Tibial nerve (tissue), 4 donors: ENCODE measurements at regions not wholly inside any gene's neighbourhood (a gene's known extent, or its start where the extent isn't known, plus 50 kb on each side); places are given as distances from the start of the nearest gene placed in this dataset.

ENCODE experiments used
- DNase-seq, 2 donors: peaks; one replicate each; pipeline ENCODE4 v3.0.0-alpha.2; 2019; ENCODE audit warnings: low spot score in 2 of 2
- H3K27ac ChIP-seq, 4 donors: fragments of 200-600 bp; sonication (generic) in 3 of 4; one replicate each; pipeline ENCODE4 v1.5.1; 2017 to 2019; ENCODE audit warnings: mild to moderate bottlenecking in 1 of 4
- H3K27me3 ChIP-seq, 2 donors: fragments of 200-600 bp; sonication (generic) in 1 of 2; one replicate each; pipeline versions ENCODE4 v1.5.1 to v1.6.0; 2017 to 2019
- H3K36me3 ChIP-seq, 3 donors: fragments of 200-600 bp; sonication (generic); one replicate each; pipeline ENCODE4 v1.5.1; 2018 to 2019
- H3K4me1 ChIP-seq, 4 donors: fragments of 200-600 bp; sonication (generic) in 3 of 4; one replicate each; pipeline ENCODE4 v1.5.1; 2017 to 2019
- H3K4me3 ChIP-seq, 4 donors: fragments of 200-600 bp; sonication (generic) in 3 of 4; one replicate each; pipeline ENCODE4 v1.5.1; 2017 to 2019; ENCODE audit warnings: mild to moderate bottlenecking in 1 of 4, moderate library complexity in 1 of 4
- H3K9me3 ChIP-seq, 4 donors: fragments of 200-600 bp; sonication (generic) in 3 of 4; one replicate each; pipeline ENCODE4 v1.5.1; 2017 to 2019
- EP300 ChIP-seq, 2 donors: sonication (generic); formaldehyde crosslinking; IDR thresholded peaks; one replicate each; pipeline ENCODE4 v1.6.1; 2017; ENCODE audit warnings: antibody characterized with exemption in 2 of 2, mild to moderate bottlenecking in 1 of 2
- POLR2A ChIP-seq, 2 donors: fragments of 450-650 bp; IDR thresholded peaks; one replicate each; pipeline ENCODE4 v1.6.1; 2017; ENCODE audit warnings: antibody characterized with exemption in 2 of 2, mild to moderate bottlenecking in 2 of 2, moderate library complexity in 2 of 2
- WGBS, 2 donors: methylation state at CpG; one replicate each; pipeline ENCODE4 v1.1.5; 2018; 5-methylcytosine and 5-hydroxymethylcytosine counted together
- TF ChIP-seq, protein P1 (sequence below), 5 experiments: fragments of 200-600 bp in 3 of 5; fragments of 450-650 bp in 2 of 5; sonication (generic) in 3 of 5; IDR thresholded peaks; one replicate each; pipeline ENCODE4 v1.5.1; 2016 to 2019; ENCODE audit warnings: antibody characterized with exemption in 5 of 5, mild to moderate bottlenecking in 3 of 5, moderate library complexity in 2 of 5

DNA sequence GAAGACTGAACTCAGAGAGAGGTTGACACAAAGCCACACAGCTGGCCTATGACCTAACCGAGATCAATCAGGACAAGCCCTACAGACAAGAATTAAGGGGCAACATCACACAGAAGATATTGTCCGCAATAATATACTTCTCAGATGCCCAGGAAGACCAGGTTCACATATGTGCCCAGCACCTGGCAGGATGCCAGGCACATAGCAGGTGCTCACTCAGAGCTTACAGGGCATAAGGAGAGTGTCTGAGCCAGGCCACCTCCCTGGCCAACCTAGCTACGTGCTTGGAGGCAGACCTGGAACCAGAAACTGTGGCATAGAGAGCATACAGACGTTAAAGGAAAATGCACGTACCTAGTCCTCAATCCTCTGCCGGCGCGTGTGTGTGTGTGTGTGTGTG is 87.0 kb upstream of the LRFN2 start:
- DNase-seq: no peak
- Histone ChIP-seq H3K27ac (no peak overlapping the region), H3K9me3 (peaks cover 0 to 17% (median 0%) of the 10 kb centered on the region in 4 donors), H3K4me3 (no peak overlapping the region), H3K27me3 (no peaks in the 10 kb centered on the region), H3K4me1 (no peaks in the 10 kb centered on the region), H3K36me3 (no peaks in the 10 kb centered on the region)
- WGBS, 2 donors: 83 to 87% methylated on average over 8 of the region's 8 CpGs
- TF ChIP-seq, protein P1, sequence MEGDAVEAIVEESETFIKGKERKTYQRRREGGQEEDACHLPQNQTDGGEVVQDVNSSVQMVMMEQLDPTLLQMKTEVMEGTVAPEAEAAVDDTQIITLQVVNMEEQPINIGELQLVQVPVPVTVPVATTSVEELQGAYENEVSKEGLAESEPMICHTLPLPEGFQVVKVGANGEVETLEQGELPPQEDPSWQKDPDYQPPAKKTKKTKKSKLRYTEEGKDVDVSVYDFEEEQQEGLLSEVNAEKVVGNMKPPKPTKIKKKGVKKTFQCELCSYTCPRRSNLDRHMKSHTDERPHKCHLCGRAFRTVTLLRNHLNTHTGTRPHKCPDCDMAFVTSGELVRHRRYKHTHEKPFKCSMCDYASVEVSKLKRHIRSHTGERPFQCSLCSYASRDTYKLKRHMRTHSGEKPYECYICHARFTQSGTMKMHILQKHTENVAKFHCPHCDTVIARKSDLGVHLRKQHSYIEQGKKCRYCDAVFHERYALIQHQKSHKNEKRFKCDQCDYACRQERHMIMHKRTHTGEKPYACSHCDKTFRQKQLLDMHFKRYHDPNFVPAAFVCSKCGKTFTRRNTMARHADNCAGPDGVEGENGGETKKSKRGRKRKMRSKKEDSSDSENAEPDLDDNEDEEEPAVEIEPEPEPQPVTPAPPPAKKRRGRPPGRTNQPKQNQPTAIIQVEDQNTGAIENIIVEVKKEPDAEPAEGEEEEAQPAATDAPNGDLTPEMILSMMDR (IDR thresholded peaks at IDR 0.05): no peak
- TF ChIP-seq EP300 (IDR thresholded peaks at IDR 0.05): no peak

DNA sequence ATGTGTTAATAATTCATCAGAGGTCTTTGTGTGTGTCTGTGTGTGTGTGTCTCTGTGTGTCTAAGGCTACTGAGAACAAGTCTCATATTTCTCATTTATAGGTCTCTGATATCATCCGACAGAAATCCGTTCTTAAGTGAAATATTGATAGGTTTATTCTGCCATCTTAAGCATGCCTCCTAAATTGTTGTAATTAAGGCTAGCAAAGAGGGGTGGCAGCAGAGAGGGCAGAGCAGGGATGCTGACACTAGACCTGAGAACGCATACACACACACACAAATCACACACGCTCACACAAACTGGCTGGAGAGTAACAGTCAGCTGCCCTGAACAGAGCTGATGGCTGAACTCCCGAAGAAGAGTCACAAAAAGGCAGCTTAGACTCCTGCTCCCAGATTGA is 84.9 kb upstream of the LRFN2 start:
- WGBS, 2 donors: 60 to 63% methylated on average over 5 of the region's 5 CpGs
- Histone ChIP-seq H3K9me3 (peaks cover 0 to 4% (median 0%) of the 10 kb centered on the region in 4 donors), H3K4me3 (no peak overlapping the region), H3K36me3 (no peaks in the 10 kb centered on the region), H3K4me1 (no peaks in the 10 kb centered on the region), H3K27me3 (no peaks in the 10 kb centered on the region), H3K27ac (no peak overlapping the region)
- no peak for DNase-seq
- TF ChIP-seq EP300 (IDR thresholded peaks at IDR 0.05): no peak
- TF ChIP-seq, protein P1 (IDR thresholded peaks at IDR 0.05): no peak

DNA sequence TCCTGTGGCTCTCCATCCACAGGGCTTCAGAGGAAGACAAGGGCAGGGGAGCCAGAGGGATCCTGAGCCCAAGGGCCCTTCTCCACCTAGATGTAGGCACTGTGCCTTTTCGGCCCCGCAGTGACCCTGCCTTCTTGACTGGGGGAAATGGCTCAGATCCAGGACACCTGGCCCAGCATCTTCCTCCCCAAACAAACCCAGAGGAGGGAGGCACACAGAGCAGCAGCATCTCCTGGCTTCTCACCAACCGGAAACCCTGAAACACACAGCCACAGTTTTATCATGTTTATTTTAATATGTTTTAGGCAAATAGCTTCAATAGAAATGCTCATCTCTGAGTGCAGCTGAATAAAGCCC is 84.5 kb upstream of the LRFN2 start:
- H3K4me3 ChIP-seq: no peak overlapping the region

DNA sequence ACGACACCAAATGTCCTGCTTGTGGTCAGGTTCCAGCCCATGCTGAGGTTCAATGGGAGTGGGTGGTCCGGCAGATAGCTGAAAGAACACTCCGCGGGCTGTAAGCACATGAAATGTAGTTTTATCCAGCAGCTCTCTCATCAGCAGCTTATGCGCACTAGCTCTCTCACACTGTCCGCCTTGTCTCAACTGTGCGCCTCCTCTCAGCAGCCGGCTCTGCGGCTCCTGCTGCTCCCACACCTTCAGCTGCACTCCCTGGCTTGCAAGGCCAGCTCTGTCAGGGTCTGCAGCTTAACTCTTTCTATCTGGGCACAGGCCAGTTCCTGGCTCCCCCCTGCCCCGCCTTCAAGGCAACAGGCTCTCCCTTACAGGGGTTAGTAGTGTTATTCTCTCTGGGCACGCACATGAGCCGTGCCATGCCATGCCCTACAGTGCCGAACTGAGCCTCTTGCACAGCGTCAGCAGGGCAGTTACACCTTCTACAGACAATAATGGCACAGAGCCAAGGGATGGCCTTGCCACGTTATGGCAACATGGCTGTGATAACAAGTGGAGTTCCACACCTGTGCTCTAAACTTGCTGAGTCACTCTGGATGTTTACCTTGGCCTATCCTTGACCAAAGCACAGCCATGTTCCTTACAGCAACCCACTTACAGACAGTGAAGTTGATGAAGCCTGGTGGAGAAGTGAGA is 84.0 kb upstream of the LRFN2 start:
- TF ChIP-seq, protein P1 (IDR thresholded peaks at IDR 0.05): no peak
- TF ChIP-seq POLR2A (IDR thresholded peaks at IDR 0.05) (no peak), EP300 (IDR thresholded peaks at IDR 0.05) (no peak)

More for the DNA sequence above, 84.5 kb upstream of the LRFN2 start:
- no peak for DNase-seq
- Histone ChIP-seq H3K36me3 (no peaks in the 10 kb centered on the region), H3K4me1 (no peaks in the 10 kb centered on the region), H3K27ac (no peak overlapping the region), H3K27me3 (no peaks in the 10 kb centered on the region), H3K9me3 (peaks cover 0 to 4% (median 0%) of the 10 kb centered on the region in 4 donors)
- 74 to 81% methylated on average over 3 of the region's 3 CpGs for WGBS, 2 donors
- TF ChIP-seq EP300 (IDR thresholded peaks at IDR 0.05) (no peak), POLR2A (IDR thresholded peaks at IDR 0.05) (no peak)
- TF ChIP-seq, protein P1 (IDR thresholded peaks at IDR 0.05): no peak

DNA sequence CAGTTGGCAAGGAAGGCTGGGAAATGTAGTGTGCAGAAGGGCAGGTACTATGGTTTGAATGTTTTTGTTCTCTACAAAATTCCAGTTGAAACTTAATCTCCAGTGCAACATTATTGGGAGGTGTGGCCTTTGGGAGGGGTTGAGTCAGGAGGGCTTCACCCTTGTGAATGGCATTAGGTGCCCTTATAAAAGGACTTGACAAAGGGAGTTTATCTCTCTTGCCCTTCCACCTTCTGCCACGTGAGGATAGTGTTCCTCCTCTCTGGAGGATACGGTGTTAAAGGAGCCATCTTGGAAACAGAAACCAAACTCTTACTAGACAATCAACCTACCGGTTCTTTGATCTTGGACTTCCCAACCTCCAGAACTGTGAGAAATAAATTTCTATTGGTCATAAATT is 82.2 kb upstream of the LRFN2 start:
- no peak for DNase-seq
- WGBS, 2 donors: 59 to 65% methylated on average over 3 of the region's 3 CpGs

More for the DNA sequence above, 84.0 kb upstream of the LRFN2 start:
- no peak overlapping the region for H3K27ac ChIP-seq
- no peaks in the 10 kb centered on the region for H3K4me1 ChIP-seq
- H3K9me3 ChIP-seq: peaks cover 0 to 4% (median 0%) of the 10 kb centered on the region in 4 donors
- H3K36me3 ChIP-seq: no peaks in the 10 kb centered on the region
- H3K4me3 ChIP-seq: no peak overlapping the region
- no peaks in the 10 kb centered on the region for H3K27me3 ChIP-seq
- WGBS, 2 donors: 79 to 84% methylated on average over 13 to 15 of the region's 15 CpGs
- no peak for DNase-seq

More for the DNA sequence above, 82.2 kb upstream of the LRFN2 start:
- H3K36me3 ChIP-seq: no peaks in the 10 kb centered on the region
- H3K4me1 ChIP-seq: no peaks in the 10 kb centered on the region
- H3K27me3 ChIP-seq: no peaks in the 10 kb centered on the region
- H3K4me3 ChIP-seq: no peak overlapping the region
- peaks cover 0 to 20% (median 0%) of the 10 kb centered on the region in 4 donors for H3K9me3 ChIP-seq
- no peak overlapping the region for H3K27ac ChIP-seq
- TF ChIP-seq EP300 (IDR thresholded peaks at IDR 0.05) (no peak), POLR2A (IDR thresholded peaks at IDR 0.05) (no peak)
- TF ChIP-seq, protein P1 (IDR thresholded peaks at IDR 0.05): no peak
